Activated CD4-positive, alpha-beta T cell treated with anti-CD3 and anti-CD28 coated beads, Interleukin-2, amount 10 ng/mL, durations not matched to agents 24 days and 14 days (primary cell): ENCODE measurements at regions not wholly inside any gene's neighbourhood (a gene's known extent, or its start where the extent isn't known, plus 50 kb on each side); places are given as distances from the start of the nearest gene placed in this dataset.
"Not testable (repeated sequence)": the region's sequence is repeated elsewhere in the genome, so short reads cannot be mapped to it uniquely, and the experiment has no call there.

Experiments
- DNase-seq: peaks from one replicate; pipeline ENCODE4 v3.0.0; 2022
- H3K27ac Mint-ChIP-seq: one replicate; pipeline ENCODE4 v1.8.0; 2022; ENCODE audit warnings: mild to moderate bottlenecking, mixed read lengths
- H3K27me3 Mint-ChIP-seq: one replicate; pipeline ENCODE4 v1.8.0; 2022; ENCODE audit warnings: mixed read lengths
- H3K36me3 Mint-ChIP-seq: one replicate; pipeline ENCODE4 v1.8.0; 2022; ENCODE audit warnings: low read depth, mild to moderate bottlenecking, mixed read lengths
- H3K4me1 Mint-ChIP-seq: one replicate; pipeline ENCODE4 v1.8.0; 2021; ENCODE audit warnings: mixed read lengths
- H3K4me3 Mint-ChIP-seq: one replicate; pipeline ENCODE4 v1.8.0; 2022; ENCODE audit warnings: mild to moderate bottlenecking, moderate library complexity, mixed read lengths
- H3K9me3 Mint-ChIP-seq: one replicate; pipeline ENCODE4 v1.8.0; 2021; ENCODE audit warnings: mixed read lengths
- intact Hi-C: fragments of 100-400 bp; cut with micrococcal nuclease; formaldehyde crosslinking; loops from one replicate; pipeline ENCODE4 v1.15.1; 2023

GRCh38 chr10:38209332-38209731 is 115.2 kb downstream of the ZNF37A start:
- Mint-ChIP-seq H3K36me3 (no peaks in the 10 kb centered on the region), H3K9me3 (no peaks in the 10 kb centered on the region), H3K27ac (no peak overlapping the region), H3K4me3 (no peak overlapping the region), H3K4me1 (no peaks in the 10 kb centered on the region), H3K27me3 (no peaks in the 10 kb centered on the region)
- no peak for DNase-seq
- intact Hi-C loops = no loop called here

DNA sequence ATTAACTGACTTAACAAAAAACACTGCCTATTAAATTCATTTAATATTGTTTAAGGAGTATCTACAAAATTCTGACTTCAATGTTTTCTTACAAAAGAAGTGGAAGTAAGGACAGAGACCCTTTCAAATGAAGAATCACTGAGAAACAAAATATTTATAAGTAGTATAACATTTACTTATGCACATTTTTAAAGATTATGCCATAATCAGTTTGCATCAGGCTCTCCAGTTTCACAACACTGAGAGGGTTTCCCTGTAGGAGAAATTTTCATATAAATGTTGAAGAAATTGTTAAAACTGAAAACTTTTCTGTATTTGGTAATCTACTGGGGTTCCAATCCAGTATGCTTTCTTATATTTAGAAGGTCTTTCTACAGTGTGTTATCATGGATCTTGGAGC is 115.6 kb downstream of the ZNF37A start:
- H3K9me3 Mint-ChIP-seq, H3K4me1 Mint-ChIP-seq, DNase-seq, H3K4me3 Mint-ChIP-seq, H3K27ac Mint-ChIP-seq, H3K36me3 Mint-ChIP-seq, H3K27me3 Mint-ChIP-seq, intact Hi-C loops: not testable (repeated sequence)

DNA sequence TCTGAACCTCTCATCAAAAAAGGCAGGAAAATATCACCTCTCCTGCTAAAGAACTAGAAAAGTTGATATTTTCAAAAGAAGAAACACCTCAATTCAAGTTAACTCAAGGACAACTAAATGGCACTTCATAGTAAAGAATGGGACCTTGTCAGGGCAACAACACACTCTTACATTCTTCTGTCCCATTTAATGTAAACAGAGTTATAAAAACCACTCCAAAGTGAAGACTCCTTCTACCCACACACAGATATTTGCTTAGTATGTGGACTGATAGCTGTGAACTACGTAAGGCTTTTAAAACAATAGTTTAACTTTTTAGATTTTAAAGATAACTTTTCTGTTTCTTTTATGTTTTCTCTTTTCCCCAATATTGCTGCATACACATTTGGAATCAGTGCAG is 118.3 kb downstream of the ZNF37A start:
- Mint-ChIP-seq H3K27me3 (no peaks in the 10 kb centered on the region), H3K4me3 (no peak overlapping the region), H3K27ac (no peak overlapping the region), H3K36me3 (no peaks in the 10 kb centered on the region), H3K4me1 (no peaks in the 10 kb centered on the region), H3K9me3 (peaks cover 4% of the 10 kb centered on the region)
- intact Hi-C loops = no loop called here
- DNase-seq = no peak

DNA sequence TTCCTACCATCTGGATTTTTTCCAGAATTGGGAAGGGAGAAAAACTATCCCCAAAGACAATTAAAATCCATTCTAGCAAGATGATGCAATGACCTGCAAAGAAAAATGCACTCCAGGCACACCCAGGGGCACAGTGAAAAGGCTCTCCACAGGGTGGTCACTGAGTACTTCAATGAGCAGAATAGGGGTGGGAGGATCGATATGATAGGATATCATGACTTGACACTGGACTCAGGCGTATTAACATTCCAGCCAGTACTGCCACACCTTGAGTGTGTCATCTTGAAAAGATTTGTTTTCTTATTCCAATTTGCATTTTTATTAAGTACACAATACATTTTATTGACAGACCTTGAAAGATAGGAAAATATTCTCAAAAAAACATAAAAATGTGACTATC is 132.2 kb downstream of the ZNF37A start:
- DNase-seq = no peak
- Mint-ChIP-seq H3K4me3 (no peak overlapping the region), H3K36me3 (no peaks in the 10 kb centered on the region), H3K9me3 (peaks cover 3% of the 10 kb centered on the region), H3K27ac (no peak overlapping the region), H3K4me1 (no peaks in the 10 kb centered on the region), H3K27me3 (no peaks in the 10 kb centered on the region)
- intact Hi-C loops = no loop called here

GRCh38 chr10:38228394-38228793 is 134.3 kb downstream of the ZNF37A start:
- no peaks in the 10 kb centered on the region for H3K36me3 Mint-ChIP-seq
- DNase-seq = no peak
- no peaks in the 10 kb centered on the region for H3K4me1 Mint-ChIP-seq
- no peaks in the 10 kb centered on the region for H3K27me3 Mint-ChIP-seq
- no peak overlapping the region for H3K27ac Mint-ChIP-seq
- peaks cover 3% of the 10 kb centered on the region for H3K9me3 Mint-ChIP-seq
- intact Hi-C loops = no loop called here
- H3K4me3 Mint-ChIP-seq = no peak overlapping the region

DNA sequence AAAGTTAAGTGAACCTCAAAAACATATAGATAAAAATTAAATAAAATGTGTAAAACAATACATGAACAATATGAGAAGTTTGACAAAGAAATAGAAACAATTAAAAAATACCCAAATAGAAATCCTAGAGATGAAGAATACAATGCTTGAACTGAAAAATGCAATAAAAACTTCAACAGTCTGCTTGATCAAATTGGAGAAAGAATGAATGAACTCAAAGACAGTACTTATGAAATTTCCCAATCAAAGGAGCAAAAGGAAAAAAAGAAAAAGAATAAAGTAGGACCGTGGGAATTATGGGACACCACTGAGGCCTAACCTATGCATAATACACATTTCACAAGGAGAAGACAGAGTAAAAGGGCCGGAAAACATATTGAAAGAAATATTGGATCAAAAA is 144.3 kb downstream of the ZNF37A start:
- H3K27ac Mint-ChIP-seq, DNase-seq, H3K36me3 Mint-ChIP-seq, H3K4me1 Mint-ChIP-seq, intact Hi-C loops, H3K9me3 Mint-ChIP-seq, H3K4me3 Mint-ChIP-seq, H3K27me3 Mint-ChIP-seq: not testable (repeated sequence)

- DNase-seq, H3K36me3 Mint-ChIP-seq, H3K4me1 Mint-ChIP-seq, H3K27me3 Mint-ChIP-seq, H3K4me3 Mint-ChIP-seq, H3K27ac Mint-ChIP-seq, intact Hi-C loops, H3K9me3 Mint-ChIP-seq: not testable (repeated sequence)
Measured at GRCh38 chr10:38242061-38242649, 148.0 kb downstream of the ZNF37A start.

DNA sequence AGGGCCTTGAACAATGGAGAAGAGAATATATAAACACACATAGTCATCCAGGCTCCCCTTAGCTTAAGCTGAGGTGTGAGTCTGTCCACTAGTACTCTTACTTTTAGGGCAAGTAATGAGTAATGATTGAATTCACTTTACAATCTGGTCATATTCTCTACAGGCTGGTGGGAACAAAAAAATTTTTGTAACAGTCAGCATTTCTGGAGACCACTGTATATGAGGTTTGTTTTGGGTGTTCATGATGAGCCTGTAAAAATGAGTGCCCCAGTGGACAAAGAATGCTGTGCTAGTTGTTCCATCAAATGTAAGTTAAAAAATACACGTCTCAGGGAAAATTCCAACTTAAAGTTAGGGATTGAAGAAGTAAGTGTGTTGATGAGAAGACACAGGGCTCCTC is 154.0 kb downstream of the ZNF37A start:
- H3K4me3 Mint-ChIP-seq, DNase-seq, H3K27me3 Mint-ChIP-seq, H3K36me3 Mint-ChIP-seq, H3K4me1 Mint-ChIP-seq, intact Hi-C loops, H3K27ac Mint-ChIP-seq: not testable (repeated sequence)
- peaks cover 11% of the 10 kb centered on the region for H3K9me3 Mint-ChIP-seq

DNA sequence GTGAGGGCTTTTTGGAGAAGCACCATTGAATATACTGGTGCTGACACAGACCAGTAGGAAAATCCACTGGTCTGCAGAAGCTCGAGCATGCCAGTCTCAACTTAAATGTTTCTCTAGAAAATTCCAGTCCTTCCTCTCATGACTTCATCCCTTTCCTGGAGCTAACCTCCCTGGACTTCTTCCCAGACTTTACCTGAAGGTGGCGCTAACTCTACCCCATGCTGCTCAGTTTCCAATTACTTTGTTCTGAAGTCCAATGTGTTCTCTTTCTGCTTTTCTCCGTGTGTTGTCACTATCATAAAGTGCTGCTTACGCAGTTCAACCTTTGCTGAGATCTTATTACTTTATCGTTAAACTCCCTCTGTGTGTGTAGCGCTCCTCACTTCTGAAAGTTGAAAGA is 158.4 kb downstream of the ZNF37A start:
- H3K36me3 Mint-ChIP-seq, DNase-seq, intact Hi-C loops, H3K27ac Mint-ChIP-seq, H3K4me3 Mint-ChIP-seq, H3K27me3 Mint-ChIP-seq, H3K4me1 Mint-ChIP-seq: not testable (repeated sequence)
- H3K9me3 Mint-ChIP-seq = peaks cover 11% of the 10 kb centered on the region

DNA sequence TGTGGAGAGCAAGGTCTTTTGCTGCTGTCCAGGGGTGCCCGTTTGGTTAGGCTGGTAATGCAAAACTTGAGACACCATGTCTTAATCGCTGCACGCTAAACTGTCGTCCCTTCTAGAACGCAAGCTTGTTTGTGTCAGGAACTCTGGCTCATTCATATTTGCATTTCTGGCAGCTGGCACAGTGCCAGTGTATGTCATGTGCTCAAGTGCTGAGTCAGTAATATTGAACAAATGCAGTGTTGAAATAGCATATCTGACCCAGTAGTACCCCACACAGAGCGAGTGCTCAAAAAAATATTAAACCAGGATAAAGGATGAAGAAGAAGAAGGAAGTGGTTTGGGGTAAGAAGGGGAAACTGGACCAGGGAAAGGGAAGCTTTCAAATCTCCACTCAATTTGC is 173.4 kb downstream of the ZNF37A start:
- H3K27me3 Mint-ChIP-seq, H3K36me3 Mint-ChIP-seq, H3K4me3 Mint-ChIP-seq, H3K9me3 Mint-ChIP-seq, H3K4me1 Mint-ChIP-seq, intact Hi-C loops, H3K27ac Mint-ChIP-seq: not testable (repeated sequence)
- DNase-seq = peak; percentile 20

GRCh38 chr10:38271031-38271430 is 176.9 kb downstream of the ZNF37A start:
- DNase-seq, H3K9me3 Mint-ChIP-seq, H3K4me1 Mint-ChIP-seq, H3K4me3 Mint-ChIP-seq, intact Hi-C loops, H3K27me3 Mint-ChIP-seq, H3K27ac Mint-ChIP-seq, H3K36me3 Mint-ChIP-seq: not testable (repeated sequence)

DNA sequence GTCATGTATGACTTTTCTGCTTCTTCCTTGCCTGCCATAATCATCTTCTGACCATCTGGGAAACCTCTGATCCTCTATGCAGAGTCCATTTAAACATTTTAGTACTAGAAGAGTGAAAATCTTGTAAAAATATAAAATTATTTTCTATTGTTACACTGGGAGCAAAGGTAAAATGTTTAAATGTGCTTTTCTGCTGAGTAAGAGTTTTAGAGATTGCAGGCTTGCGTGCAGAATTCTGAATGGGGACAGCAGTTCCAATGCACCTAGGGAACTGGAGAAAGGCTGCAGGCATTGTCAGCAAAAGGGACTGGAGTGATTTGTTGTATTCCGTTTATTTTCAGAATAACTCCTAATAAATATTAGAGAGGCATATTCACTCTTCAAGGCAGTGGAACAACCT is 180.7 kb downstream of the ZNF37A start:
- H3K27ac Mint-ChIP-seq, H3K4me1 Mint-ChIP-seq, DNase-seq, H3K4me3 Mint-ChIP-seq, H3K27me3 Mint-ChIP-seq, H3K36me3 Mint-ChIP-seq, intact Hi-C loops, H3K9me3 Mint-ChIP-seq: not testable (repeated sequence)

- H3K4me1 Mint-ChIP-seq, H3K9me3 Mint-ChIP-seq, DNase-seq, H3K36me3 Mint-ChIP-seq, H3K27me3 Mint-ChIP-seq, H3K4me3 Mint-ChIP-seq, H3K27ac Mint-ChIP-seq, intact Hi-C loops: not testable (repeated sequence)
Measured at GRCh38 chr10:38292560-38292959, 198.4 kb downstream of the ZNF37A start.

DNA sequence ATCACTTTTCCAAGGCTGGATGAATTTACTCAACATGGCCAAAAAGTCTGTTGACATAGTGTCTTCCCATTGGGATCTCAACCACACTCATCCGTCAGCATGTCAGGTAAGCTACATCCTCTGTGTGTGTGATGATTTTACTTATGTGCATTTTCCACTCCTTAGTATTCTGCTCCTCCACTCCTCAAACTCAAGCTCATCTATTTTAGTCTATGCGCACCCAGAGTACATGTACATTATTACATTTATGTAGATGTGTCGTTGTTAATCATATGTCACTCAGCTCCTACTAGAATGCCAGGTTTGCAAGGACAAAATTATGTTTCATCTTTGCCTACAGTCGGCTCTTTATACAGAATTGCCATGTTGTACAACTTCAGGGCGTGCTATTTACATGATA is 216.0 kb downstream of the ZNF37A start:
- H3K9me3 Mint-ChIP-seq, DNase-seq, H3K36me3 Mint-ChIP-seq, intact Hi-C loops, H3K4me1 Mint-ChIP-seq, H3K27ac Mint-ChIP-seq, H3K27me3 Mint-ChIP-seq, H3K4me3 Mint-ChIP-seq: not testable (repeated sequence)

- H3K4me3 Mint-ChIP-seq, DNase-seq, H3K4me1 Mint-ChIP-seq, H3K36me3 Mint-ChIP-seq, H3K27me3 Mint-ChIP-seq, intact Hi-C loops, H3K27ac Mint-ChIP-seq, H3K9me3 Mint-ChIP-seq: not testable (repeated sequence)
Measured at GRCh38 chr10:38315090-38315805, 221.1 kb downstream of the ZNF37A start.
